Esophagus squamous epithelium (tissue), 4 donors: ENCODE measurements at regions not wholly inside any gene's neighbourhood (a gene's known extent, or its start where the extent isn't known, plus 50 kb on each side); places are given as distances from the start of the nearest gene placed in this dataset.

ENCODE experiments used
- POLR2A ChIP-seq, 4 donors: fragments of 450-650 bp; IDR thresholded peaks; one replicate each; pipeline ENCODE4 v1.6.1; 2017; ENCODE audit warnings: antibody characterized with exemption in 4 of 4, mild to moderate bottlenecking in 4 of 4, moderate library complexity in 3 of 4
- TF ChIP-seq, protein P1 (sequence below), 6 experiments: fragments of 450-650 bp in 4 of 6; fragments of 200-600 bp in 2 of 6; sonication (generic) in 2 of 6; IDR thresholded peaks; one replicate each; pipeline ENCODE4 v1.5.1; 2016 to 2019; ENCODE audit warnings: antibody characterized with exemption in 6 of 6, mild to moderate bottlenecking in 4 of 6, moderate library complexity in 4 of 6

GRCh38 chr5:103907001-103907400, 344.4 kb upstream of the NUDT12 start:
- TF ChIP-seq, protein P1, sequence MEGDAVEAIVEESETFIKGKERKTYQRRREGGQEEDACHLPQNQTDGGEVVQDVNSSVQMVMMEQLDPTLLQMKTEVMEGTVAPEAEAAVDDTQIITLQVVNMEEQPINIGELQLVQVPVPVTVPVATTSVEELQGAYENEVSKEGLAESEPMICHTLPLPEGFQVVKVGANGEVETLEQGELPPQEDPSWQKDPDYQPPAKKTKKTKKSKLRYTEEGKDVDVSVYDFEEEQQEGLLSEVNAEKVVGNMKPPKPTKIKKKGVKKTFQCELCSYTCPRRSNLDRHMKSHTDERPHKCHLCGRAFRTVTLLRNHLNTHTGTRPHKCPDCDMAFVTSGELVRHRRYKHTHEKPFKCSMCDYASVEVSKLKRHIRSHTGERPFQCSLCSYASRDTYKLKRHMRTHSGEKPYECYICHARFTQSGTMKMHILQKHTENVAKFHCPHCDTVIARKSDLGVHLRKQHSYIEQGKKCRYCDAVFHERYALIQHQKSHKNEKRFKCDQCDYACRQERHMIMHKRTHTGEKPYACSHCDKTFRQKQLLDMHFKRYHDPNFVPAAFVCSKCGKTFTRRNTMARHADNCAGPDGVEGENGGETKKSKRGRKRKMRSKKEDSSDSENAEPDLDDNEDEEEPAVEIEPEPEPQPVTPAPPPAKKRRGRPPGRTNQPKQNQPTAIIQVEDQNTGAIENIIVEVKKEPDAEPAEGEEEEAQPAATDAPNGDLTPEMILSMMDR (IDR thresholded peaks at IDR 0.05), result no peak
- TF ChIP-seq POLR2A (IDR thresholded peaks at IDR 0.05), result no peak
